HG03432 (cell line): ENCODE measurements at regions not wholly inside any gene's neighbourhood (a gene's known extent, or its start where the extent isn't known, plus 50 kb on each side); places are given as distances from the start of the nearest gene placed in this dataset.

ENCODE experiments used
- ATAC-seq: cut with Tn5 transposase; IDR thresholded peaks from one replicate; pipeline ENCODE4 v1.9.1; 2021; ENCODE audit warnings: mild to moderate bottlenecking, moderate library complexity; ENCODE audit not compliant: unreplicated experiment

GRCh38 chr2:167310442-167310841, 422.2 kb downstream of the XIRP2 start:
- no peak for ATAC-seq
